ENCODE measurements at regions not wholly inside any gene's neighbourhood (a gene's known extent, or its start where the extent isn't known, plus 50 kb on each side); places are given as distances from the start of the nearest gene placed in this dataset.

DNA sequence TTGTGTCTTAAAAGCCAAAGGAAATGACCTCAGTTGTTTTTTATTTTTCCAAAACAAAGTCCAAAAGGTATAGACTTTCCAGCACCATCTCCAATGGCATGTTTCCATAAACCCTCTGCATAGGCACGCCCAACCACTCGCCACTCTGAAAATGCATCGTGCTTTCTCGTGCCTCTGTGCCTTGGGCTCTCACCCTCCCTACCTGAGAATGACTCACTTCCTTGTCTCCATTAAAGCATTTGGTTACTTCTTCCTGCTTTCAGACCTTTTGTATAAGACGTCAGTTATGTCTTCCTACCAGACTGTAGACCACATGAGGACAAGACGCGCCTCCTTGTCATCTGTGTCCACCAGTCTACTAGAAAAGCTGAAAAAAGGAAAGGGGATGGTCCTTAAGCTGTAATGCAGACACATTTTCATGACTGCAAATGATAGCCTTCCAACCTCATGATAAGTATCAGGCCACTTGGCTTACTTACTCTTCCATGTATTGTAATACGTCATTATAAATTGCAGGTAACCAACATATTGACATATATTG, 61.2 kb upstream of the CDYL start:
- no peak overlapping the region for H2AFZ ChIP-seq (ENCODE audit: low read length)
- H3K9me3 ChIP-seq (ENCODE audit: low read length) = no peaks in the 10 kb centered on the region
- DNase-seq (ENCODE audit: low spot score) = no peak
- no TSS peak for BruUV-seq (replicated peaks)
- CTCF ChIA-PET (ENCODE audit: unreplicated experiment) = no interaction called here
- intact Hi-C loops (cut with micrococcal nuclease; ENCODE audit: unreplicated experiment) = no loop called here
- no peaks in the 10 kb centered on the region for H3K9me2 ChIP-seq (ENCODE audit: insufficient read depth, low read length)
- POLR2A ChIA-PET = no interaction called here
- no peaks in the 10 kb centered on the region for H3K79me2 ChIP-seq (ENCODE audit: insufficient read depth, low read depth, low read length)
- no peaks in the 10 kb centered on the region for H4K20me1 ChIP-seq (ENCODE audit: insufficient read depth, low read length)
- no peaks in the 10 kb centered on the region for H3K36me3 ChIP-seq (ENCODE audit: insufficient read depth, low read length)
- H3K4me1 ChIP-seq (ENCODE audit: insufficient read depth, low read length, poor library complexity, severe bottlenecking) = no peaks in the 10 kb centered on the region
- H3K27ac ChIP-seq (ENCODE audit: low read depth, low read length, poor library complexity, severe bottlenecking) = no peak overlapping the region
- no peak for TF ChIP-seq EZH2phosphoT487 (IDR thresholded peaks at IDR 0.05; ENCODE audit: borderline replicate concordance, low read depth, low read length)
- TF ChIP-seq, protein P1, sequence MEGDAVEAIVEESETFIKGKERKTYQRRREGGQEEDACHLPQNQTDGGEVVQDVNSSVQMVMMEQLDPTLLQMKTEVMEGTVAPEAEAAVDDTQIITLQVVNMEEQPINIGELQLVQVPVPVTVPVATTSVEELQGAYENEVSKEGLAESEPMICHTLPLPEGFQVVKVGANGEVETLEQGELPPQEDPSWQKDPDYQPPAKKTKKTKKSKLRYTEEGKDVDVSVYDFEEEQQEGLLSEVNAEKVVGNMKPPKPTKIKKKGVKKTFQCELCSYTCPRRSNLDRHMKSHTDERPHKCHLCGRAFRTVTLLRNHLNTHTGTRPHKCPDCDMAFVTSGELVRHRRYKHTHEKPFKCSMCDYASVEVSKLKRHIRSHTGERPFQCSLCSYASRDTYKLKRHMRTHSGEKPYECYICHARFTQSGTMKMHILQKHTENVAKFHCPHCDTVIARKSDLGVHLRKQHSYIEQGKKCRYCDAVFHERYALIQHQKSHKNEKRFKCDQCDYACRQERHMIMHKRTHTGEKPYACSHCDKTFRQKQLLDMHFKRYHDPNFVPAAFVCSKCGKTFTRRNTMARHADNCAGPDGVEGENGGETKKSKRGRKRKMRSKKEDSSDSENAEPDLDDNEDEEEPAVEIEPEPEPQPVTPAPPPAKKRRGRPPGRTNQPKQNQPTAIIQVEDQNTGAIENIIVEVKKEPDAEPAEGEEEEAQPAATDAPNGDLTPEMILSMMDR (conservative IDR thresholded peaks at IDR 0.05; ENCODE audit: low read length) = no peak
- no peak overlapping the region for H3K4me2 ChIP-seq (ENCODE audit: low read length)
- H3K4me3 ChIP-seq (ENCODE audit: low read depth, low read length, poor library complexity, severe bottlenecking) = no peak overlapping the region

DNA sequence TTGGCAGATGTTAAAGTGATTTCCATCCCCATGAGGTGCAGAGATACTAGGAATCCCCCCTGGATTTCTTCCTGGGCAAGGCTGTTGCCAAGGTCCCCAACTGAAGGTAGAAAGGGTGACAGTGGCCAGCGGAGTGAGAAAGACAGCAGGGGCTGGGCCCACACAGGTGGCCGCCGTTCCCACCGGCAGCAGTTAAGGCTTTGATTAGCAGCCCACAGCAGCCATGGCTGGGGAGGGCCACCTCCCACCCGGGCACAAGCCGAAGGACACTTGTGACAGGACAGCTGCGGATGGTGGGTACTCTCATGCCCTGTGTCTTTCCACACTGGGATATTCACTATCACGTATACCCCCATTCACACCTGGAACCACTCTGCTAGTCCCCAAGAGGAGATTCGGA, 63.9 kb upstream of the CDYL start:
- DNase-seq (ENCODE audit: low spot score) = no peak
- Histone ChIP-seq H3K36me3 (ENCODE audit: insufficient read depth, low read length) (no peaks in the 10 kb centered on the region), H3K27ac (ENCODE audit: low read depth, low read length, poor library complexity, severe bottlenecking) (no peak overlapping the region), H3K9me3 (ENCODE audit: low read length) (no peaks in the 10 kb centered on the region), H4K20me1 (ENCODE audit: insufficient read depth, low read length) (no peaks in the 10 kb centered on the region), H3K4me2 (ENCODE audit: low read length) (no peak overlapping the region), H3K4me1 (ENCODE audit: insufficient read depth, low read length, poor library complexity, severe bottlenecking) (no peaks in the 10 kb centered on the region), H3K79me2 (ENCODE audit: insufficient read depth, low read depth, low read length) (no peaks in the 10 kb centered on the region), H3K4me3 (ENCODE audit: low read depth, low read length, poor library complexity, severe bottlenecking) (no peak overlapping the region), H3K9me2 (ENCODE audit: insufficient read depth, low read length) (no peaks in the 10 kb centered on the region), H2AFZ (ENCODE audit: low read length) (no peak overlapping the region)
- BruUV-seq (replicated peaks) = no TSS peak
- POLR2A ChIA-PET = no interaction called here
- CTCF ChIA-PET (ENCODE audit: unreplicated experiment) = no interaction called here
- TF ChIP-seq, protein P1 (conservative IDR thresholded peaks at IDR 0.05; ENCODE audit: low read length) = no peak
- no peak for TF ChIP-seq EZH2phosphoT487 (IDR thresholded peaks at IDR 0.05; ENCODE audit: borderline replicate concordance, low read depth, low read length)
- intact Hi-C loops (cut with micrococcal nuclease; ENCODE audit: unreplicated experiment) = no loop called here

DNA sequence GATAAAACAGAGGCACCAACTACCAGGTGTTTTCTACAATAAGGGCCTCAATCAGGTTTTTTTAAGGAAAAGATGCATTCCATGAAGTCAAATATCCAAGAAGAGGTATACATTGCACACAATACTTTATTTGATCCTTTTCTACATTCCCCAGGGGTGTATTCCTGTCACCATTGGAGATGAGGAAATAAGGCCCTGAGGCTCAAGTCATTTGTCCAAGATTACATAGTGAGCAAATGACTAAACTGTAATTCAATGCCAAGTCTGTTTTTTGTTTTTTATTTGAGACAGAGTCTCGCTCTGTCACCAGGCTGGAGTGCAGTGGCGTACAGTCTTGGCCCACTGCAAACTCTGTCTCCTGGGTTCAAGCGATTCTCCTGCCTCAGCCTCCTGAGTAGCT, 69.2 kb upstream of the CDYL start:
- POLR2A ChIA-PET = no interaction called here
- H3K4me2 ChIP-seq (ENCODE audit: low read length) = no peak overlapping the region
- BruUV-seq (replicated peaks) = no TSS peak

More for the DNA sequence above, 69.2 kb upstream of the CDYL start:
- TF ChIP-seq, protein P1 (conservative IDR thresholded peaks at IDR 0.05; ENCODE audit: low read length) = no peak
- TF ChIP-seq EZH2phosphoT487 (IDR thresholded peaks at IDR 0.05; ENCODE audit: borderline replicate concordance, low read depth, low read length) = no peak
- Histone ChIP-seq H3K4me3 (ENCODE audit: low read depth, low read length, poor library complexity, severe bottlenecking) (no peak overlapping the region), H3K36me3 (ENCODE audit: insufficient read depth, low read length) (no peaks in the 10 kb centered on the region), H3K79me2 (ENCODE audit: insufficient read depth, low read depth, low read length) (no peaks in the 10 kb centered on the region), H3K4me1 (ENCODE audit: insufficient read depth, low read length, poor library complexity, severe bottlenecking) (no peaks in the 10 kb centered on the region), H3K27ac (ENCODE audit: low read depth, low read length, poor library complexity, severe bottlenecking) (no peak overlapping the region), H3K9me2 (ENCODE audit: insufficient read depth, low read length) (no peaks in the 10 kb centered on the region), H3K9me3 (ENCODE audit: low read length) (no peaks in the 10 kb centered on the region), H2AFZ (ENCODE audit: low read length) (no peak overlapping the region), H4K20me1 (ENCODE audit: insufficient read depth, low read length) (no peaks in the 10 kb centered on the region)
- CTCF ChIA-PET (ENCODE audit: unreplicated experiment) = no interaction called here
- intact Hi-C loops (cut with micrococcal nuclease; ENCODE audit: unreplicated experiment) = no loop called here
- DNase-seq (ENCODE audit: low spot score) = no peak
